Skin of body (tissue), 1 donor: ENCODE measurements at regions not wholly inside any gene's neighbourhood (a gene's known extent, or its start where the extent isn't known, plus 50 kb on each side); places are given as distances from the start of the nearest gene placed in this dataset.

ENCODE experiments used
- DNase-seq: peaks from one replicate; lab custom pipeline; 2025; lab: John Stamatoyannopoulos, UW

DNA sequence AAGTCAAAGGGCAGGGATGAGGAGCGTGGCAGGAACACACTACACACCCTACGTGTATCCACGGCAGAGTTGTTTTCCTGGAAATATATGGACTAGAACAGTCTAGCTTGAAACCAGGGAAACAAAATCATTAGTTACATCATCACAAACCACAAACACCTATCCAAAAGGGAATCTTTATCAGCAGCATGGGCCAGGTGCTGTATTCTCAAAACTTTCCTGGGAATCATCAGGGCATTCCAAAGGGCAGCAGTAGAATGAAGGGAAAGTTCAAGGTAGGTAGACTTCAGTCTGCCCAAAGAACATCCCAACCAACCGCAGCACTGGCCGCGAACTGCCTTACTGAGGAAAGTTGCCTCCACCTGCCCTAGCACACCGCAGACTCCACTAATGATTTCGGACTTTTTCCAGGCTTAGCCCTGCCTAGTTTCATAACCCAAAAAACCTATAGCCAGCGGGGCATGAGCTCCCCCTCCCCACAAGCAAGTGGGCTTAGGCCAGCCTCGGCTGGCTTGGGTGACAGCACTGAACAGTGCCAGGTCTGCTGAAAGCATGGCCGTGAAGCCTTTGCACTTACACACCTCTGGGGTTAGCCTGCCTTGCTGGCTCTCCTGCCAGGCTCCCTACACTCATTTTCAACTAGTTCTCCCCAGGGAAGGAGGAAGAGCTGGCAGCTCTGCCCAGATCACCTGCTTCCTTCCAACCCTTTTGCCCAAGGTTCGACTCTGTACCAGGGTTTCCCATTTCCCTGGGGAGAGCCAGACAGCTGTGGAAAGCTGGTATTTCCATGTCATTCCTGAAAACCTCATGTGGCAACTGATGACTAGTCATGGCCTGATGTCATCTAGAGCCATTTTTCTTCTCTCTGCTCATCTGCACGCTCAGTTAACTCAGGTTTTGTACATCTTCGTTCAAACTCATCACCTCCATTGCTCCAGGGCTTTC is 77.3 kb upstream of the UBAC2 start:
- no peak for DNase-seq

GRCh38 chr13:99124046-99124400 is 76.6 kb upstream of the UBAC2 start:
- DNase-seq, result no peak

- peak; percentile 62 for DNase-seq
Observed at GRCh38 chr13:99124794-99125316, 75.8 kb upstream of the UBAC2 start.

- DNase-seq, result peak; percentile 32
Observed at GRCh38 chr13:99125326-99125915, 75.2 kb upstream of the UBAC2 start.

GRCh38 chr13:99126821-99127220 is 73.8 kb upstream of the UBAC2 start:
- no peak for DNase-seq

- DNase-seq, result no peak
Observed at GRCh38 chr13:99129050-99129449, 71.6 kb upstream of the UBAC2 start.

- DNase-seq, result no peak
Observed at GRCh38 chr13:99129951-99130350, 70.7 kb upstream of the UBAC2 start.

GRCh38 chr13:99131410-99131809 is 69.2 kb upstream of the UBAC2 start:
- no peak for DNase-seq

DNA sequence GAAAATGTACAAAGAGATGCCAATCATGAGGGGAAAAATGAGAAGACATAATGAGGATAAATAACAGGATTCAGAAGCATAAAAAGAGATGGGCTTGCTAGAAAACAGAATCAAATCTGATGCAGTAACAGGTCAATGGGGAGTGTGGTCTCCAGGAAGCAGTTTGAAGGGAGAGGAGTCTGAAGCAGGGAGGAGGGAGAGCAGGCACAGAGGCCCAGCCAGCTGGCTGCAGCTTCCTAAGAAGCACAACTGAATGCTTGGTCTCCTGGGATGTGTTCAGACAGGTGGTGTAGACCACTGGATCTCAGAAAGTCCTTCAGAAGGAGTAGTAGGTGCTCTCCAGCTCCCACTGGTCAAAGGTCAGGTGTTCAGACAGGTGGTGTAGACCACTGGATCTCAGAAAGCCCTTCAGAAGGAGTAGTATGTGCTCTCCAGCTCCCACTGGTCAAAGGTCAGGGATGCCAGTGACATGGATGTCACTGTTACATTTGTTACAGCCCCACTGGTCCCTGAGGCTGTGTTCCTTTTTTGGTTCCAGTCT is 68.3 kb upstream of the UBAC2 start:
- DNase-seq, result no peak

GRCh38 chr13:99133230-99133629 is 67.4 kb upstream of the UBAC2 start:
- DNase-seq, result no peak

- DNase-seq, result no peak
Observed at GRCh38 chr13:99133848-99134247, 66.8 kb upstream of the UBAC2 start.

GRCh38 chr13:99135591-99135990 is 65.1 kb upstream of the UBAC2 start:
- DNase-seq, result no peak

DNA sequence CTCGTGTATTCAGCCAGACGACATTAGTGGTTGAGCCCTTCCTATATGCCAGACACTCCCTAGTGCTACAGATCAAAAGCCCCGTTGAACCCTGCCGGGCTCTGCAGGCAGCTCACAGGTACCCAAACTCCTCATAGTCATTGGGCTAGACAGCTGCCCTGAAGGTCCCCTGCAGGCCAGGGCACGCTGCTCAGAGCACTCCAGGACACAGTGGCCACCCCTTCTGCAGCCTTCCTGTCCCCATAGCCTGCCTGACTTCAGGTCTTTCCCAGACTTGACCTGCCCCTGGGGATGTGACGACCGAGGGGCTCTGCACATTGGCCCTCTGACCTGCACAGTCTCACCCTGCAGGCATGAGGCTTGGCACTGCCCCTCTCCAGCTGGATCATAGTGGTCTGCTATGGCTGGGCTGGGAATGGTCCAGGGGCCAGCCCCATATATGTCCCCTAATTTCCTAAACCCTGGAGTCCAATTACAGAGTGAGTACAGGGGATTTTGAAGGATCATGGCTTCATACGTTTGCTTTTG is 64.2 kb upstream of the UBAC2 start:
- no peak for DNase-seq

DNA sequence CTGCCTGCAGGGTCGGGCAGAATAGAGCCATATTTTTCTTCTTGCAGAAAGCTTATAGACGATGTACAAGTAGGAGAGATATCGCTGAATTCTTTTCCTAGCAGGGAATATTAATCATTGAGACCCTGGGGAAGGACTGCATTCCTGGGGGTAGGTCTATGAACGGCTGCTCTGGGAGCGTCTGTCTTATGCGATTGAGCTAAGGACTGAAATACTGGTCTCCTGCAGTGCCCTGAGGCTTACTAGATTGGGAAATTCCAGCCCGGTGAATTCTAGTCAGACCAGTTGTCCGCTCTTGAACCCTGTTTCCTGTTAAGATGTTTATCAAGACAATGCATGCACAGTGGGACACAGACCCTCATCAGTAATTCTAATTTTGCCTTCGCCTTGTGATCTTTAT is 59.8 kb upstream of the UBAC2 start:
- no peak for DNase-seq

GRCh38 chr13:99143904-99144303 is 56.8 kb upstream of the UBAC2 start:
- DNase-seq, result no peak

- no peak for DNase-seq
Observed at GRCh38 chr13:99144306-99144705, 56.3 kb upstream of the UBAC2 start.

DNA sequence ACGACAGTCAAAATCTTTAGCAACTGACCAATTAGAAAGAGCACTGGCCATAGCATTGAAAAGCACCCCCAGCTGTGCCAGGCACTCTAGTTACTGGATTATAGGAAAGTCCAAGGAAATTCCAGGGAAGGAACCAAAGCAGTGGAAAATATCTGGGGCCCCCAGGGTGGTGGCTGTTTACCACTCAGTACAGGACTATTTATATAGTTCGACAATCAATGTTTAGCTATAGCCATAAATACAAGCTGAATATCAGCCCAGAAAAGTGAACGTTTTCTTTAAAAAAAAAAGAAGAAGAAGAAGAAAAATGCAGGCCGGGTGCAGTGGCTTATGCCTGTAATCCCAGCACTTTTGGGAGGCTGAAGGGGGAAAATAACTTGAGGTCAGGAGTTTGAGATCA is 55.2 kb upstream of the UBAC2 start:
- no peak for DNase-seq

- peak; percentile 80 for DNase-seq
Observed at GRCh38 chr13:99150575-99151361, 49.9 kb upstream of the UBAC2 start.
